DND-41 (cell line): ENCODE measurements at regions not wholly inside any gene's neighbourhood (a gene's known extent, or its start where the extent isn't known, plus 50 kb on each side); places are given as distances from the start of the nearest gene placed in this dataset.

Experiments used
- ATAC-seq: fragments of 200-7000 bp; cut with Tn5 transposase; 3 replicates; pipeline ENCODE4 v1.9.1; 2021; ENCODE audit warnings: low read depth; ENCODE audit not compliant: insufficient read depth
- DNase-seq: peaks from one replicate; pipeline ENCODE4 v3.0.0-alpha.2; 2020
- H2AFZ ChIP-seq: 2 replicates; pipeline ENCODE4 v1.6.0; 2012; ENCODE audit warnings: low read depth, low read length
- H3K27ac ChIP-seq: 2 replicates; pipeline ENCODE4 v1.5.1; 2012; ENCODE audit warnings: low read length, inconsistent platforms
- H3K27me3 ChIP-seq: fragments of 200-600 bp; sonication (generic); 2 replicates; pipeline ENCODE4 v1.6.0; 2012; ENCODE audit warnings: low read length, mild to moderate bottlenecking, inconsistent platforms; ENCODE audit not compliant: insufficient read depth, poor library complexity
- H3K36me3 ChIP-seq: 2 replicates; pipeline ENCODE4 v1.5.1; 2012; ENCODE audit warnings: low read length, inconsistent platforms; ENCODE audit not compliant: insufficient read depth
- H3K4me1 ChIP-seq: 2 replicates; pipeline ENCODE4 v1.5.1; 2012; ENCODE audit warnings: mild to moderate bottlenecking, low read length; ENCODE audit not compliant: insufficient read depth
- H3K4me2 ChIP-seq: 2 replicates; pipeline ENCODE4 v1.6.0; 2012; ENCODE audit warnings: mild to moderate bottlenecking, moderate library complexity, low read length, inconsistent platforms; ENCODE audit not compliant: insufficient read depth
- H3K4me3 ChIP-seq, 2 experiments: fragments of 200-600 bp in 1 of 2; shearing (Covaris generic) in 1 of 2; 2 replicates each; pipeline ENCODE4 v1.5.1; 2012 to 2016; ENCODE audit warnings: inconsistent platforms in 2 of 2, low read length in 2 of 2, mild to moderate bottlenecking in 2 of 2, low read depth in 1 of 2, moderate library complexity in 1 of 2
- H3K79me2 ChIP-seq: 2 replicates; pipeline ENCODE4 v1.6.0; 2012; ENCODE audit warnings: low read length, inconsistent platforms; ENCODE audit not compliant: insufficient read depth
- H3K9ac ChIP-seq: 2 replicates; pipeline ENCODE4 v1.6.0; 2012; ENCODE audit warnings: low read depth, mild to moderate bottlenecking, inconsistent platforms, low read length, moderate library complexity
- H3K9me3 ChIP-seq: 2 replicates; pipeline ENCODE4 v1.5.1; 2012; ENCODE audit warnings: low read length, moderate library complexity, mild to moderate bottlenecking, inconsistent platforms; ENCODE audit not compliant: insufficient read depth, severe bottlenecking
- H4K20me1 ChIP-seq: 2 replicates; pipeline ENCODE4 v1.6.0; 2012; ENCODE audit warnings: low read length; ENCODE audit not compliant: insufficient read depth
- EZH2 ChIP-seq: IDR thresholded peaks from 3 replicates; pipeline ENCODE4 v1.6.1; 2012; ENCODE audit warnings: borderline replicate concordance, low read depth, mild to moderate bottlenecking, moderate library complexity, low read length, inconsistent platforms; ENCODE audit not compliant: severe bottlenecking
- TF ChIP-seq, protein P1 (sequence below): IDR thresholded peaks from 2 replicates; pipeline ENCODE4 v1.5.1; 2012; ENCODE audit warnings: borderline replicate concordance, low read length, moderate library complexity, mild to moderate bottlenecking; ENCODE audit not compliant: poor library complexity, severe bottlenecking; ENCODE audit errors: extremely low read depth

DNA sequence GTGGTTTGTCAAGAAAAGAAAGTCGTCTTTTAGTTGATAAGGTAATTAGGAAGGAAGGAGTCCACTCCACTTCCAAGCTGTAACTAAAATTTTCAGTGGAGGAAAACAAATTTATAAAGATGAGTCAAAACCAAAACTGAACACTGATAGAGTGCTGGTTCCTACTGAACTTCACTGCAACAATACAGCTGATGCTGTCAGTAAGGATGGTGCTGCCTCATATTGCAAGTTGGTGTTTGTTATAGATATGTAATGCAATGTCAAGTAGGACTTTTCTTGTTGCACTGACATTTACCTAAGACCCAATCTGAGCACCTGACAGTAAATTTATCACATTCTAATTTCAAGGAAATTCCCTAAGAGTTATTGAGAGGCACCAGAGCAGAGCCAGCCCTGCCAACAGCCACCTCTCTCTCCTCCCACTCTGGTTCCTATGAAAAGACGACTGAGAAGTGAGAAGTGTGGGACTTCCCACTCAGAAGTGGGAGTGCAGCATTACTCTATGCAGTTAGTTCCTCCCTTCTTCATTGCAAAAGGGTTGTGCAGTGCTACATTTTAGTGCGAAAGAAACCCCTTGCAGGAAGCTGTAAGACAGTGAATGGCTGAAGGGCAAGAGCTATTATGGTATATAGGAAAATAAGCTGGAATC is 350.8 kb downstream of the NFIB start:
- Histone ChIP-seq H3K79me2 (no peaks in the 10 kb centered on the region), H3K9ac (no peak overlapping the region), H3K9me3 (no peaks in the 10 kb centered on the region), H3K4me2 (no peak overlapping the region), H3K36me3 (no peaks in the 10 kb centered on the region), H3K27me3 (no peaks in the 10 kb centered on the region), H4K20me1 (no peaks in the 10 kb centered on the region), H3K4me3 (no peak overlapping the region), H2AFZ (no peak overlapping the region), H3K27ac (no peak overlapping the region), H3K4me1 (no peaks in the 10 kb centered on the region)
- ATAC-seq (no peak), DNase-seq (no peak)
- TF ChIP-seq, protein P1, sequence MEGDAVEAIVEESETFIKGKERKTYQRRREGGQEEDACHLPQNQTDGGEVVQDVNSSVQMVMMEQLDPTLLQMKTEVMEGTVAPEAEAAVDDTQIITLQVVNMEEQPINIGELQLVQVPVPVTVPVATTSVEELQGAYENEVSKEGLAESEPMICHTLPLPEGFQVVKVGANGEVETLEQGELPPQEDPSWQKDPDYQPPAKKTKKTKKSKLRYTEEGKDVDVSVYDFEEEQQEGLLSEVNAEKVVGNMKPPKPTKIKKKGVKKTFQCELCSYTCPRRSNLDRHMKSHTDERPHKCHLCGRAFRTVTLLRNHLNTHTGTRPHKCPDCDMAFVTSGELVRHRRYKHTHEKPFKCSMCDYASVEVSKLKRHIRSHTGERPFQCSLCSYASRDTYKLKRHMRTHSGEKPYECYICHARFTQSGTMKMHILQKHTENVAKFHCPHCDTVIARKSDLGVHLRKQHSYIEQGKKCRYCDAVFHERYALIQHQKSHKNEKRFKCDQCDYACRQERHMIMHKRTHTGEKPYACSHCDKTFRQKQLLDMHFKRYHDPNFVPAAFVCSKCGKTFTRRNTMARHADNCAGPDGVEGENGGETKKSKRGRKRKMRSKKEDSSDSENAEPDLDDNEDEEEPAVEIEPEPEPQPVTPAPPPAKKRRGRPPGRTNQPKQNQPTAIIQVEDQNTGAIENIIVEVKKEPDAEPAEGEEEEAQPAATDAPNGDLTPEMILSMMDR = no peak
- TF ChIP-seq EZH2 = no peak

GRCh38 chr9:13962006-13962405 is 351.9 kb downstream of the NFIB start:
- Histone ChIP-seq H3K27ac (no peak overlapping the region), H3K4me3 (no peak overlapping the region), H3K4me1 (no peaks in the 10 kb centered on the region), H3K27me3 (no peaks in the 10 kb centered on the region), H3K36me3 (no peaks in the 10 kb centered on the region), H3K79me2 (no peaks in the 10 kb centered on the region), H3K9me3 (no peaks in the 10 kb centered on the region), H3K4me2 (no peak overlapping the region), H3K9ac (no peak overlapping the region), H4K20me1 (no peaks in the 10 kb centered on the region), H2AFZ (no peak overlapping the region)
- TF ChIP-seq, protein P1 = no peak
- no peak for TF ChIP-seq EZH2
- ATAC-seq (no peak), DNase-seq (no peak)

DNA sequence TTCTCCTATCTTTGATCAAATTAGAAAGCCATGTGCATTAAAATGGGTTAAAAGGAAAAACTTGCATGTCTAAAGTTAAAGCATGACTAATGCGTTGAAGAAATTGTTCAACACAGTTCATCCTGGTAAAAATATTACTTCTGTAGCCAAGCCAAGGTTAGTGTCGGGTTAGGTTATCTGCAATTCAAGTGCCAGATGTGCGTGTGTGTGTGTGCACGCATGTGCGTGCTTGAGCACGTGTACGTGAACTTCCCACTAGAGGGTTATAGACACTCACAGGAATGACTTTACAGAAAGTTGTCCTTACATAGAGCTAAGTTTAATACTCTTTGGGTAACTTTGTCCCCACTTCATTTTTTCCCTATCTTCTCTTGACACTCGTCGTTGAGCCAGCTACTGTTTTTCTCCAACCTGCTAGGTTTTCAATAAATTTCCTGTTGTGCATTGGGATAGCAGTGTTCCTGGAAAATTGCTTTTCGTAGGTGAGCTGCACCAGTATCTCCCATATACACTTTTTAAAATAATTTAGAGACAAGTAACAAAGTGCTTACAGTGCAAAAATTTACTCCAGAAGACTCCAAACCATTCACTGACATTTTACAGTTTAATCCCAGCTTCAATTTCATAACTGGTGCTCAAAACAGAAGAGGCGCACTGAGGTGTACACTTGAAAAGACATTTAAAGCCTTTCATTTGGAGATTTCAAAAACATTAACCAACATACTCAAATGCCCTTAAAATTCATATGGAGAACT is 353.8 kb downstream of the NFIB start:
- Histone ChIP-seq H3K9ac (no peak overlapping the region), H3K4me1 (no peaks in the 10 kb centered on the region)
- ATAC-seq = no peak

More for the DNA sequence above, 353.8 kb downstream of the NFIB start:
- H3K27ac ChIP-seq = no peak overlapping the region
- H3K4me2 ChIP-seq = no peak overlapping the region
- H3K79me2 ChIP-seq = no peaks in the 10 kb centered on the region
- H2AFZ ChIP-seq = no peak overlapping the region
- no peaks in the 10 kb centered on the region for H4K20me1 ChIP-seq
- no peaks in the 10 kb centered on the region for H3K27me3 ChIP-seq
- no peaks in the 10 kb centered on the region for H3K9me3 ChIP-seq
- H3K36me3 ChIP-seq = no peaks in the 10 kb centered on the region
- no peak for DNase-seq
- no peak overlapping the region for H3K4me3 ChIP-seq
- TF ChIP-seq, protein P1 = no peak
- no peak for TF ChIP-seq EZH2
